Activated CD4-positive, CD25-positive, alpha-beta regulatory T cell treated with anti-CD3 and anti-CD28 coated beads, Interleukin-2, amount 50 U/mL, for 16 hours (primary cell): ENCODE measurements at regions not wholly inside any gene's neighbourhood (a gene's known extent, or its start where the extent isn't known, plus 50 kb on each side); places are given as distances from the start of the nearest gene placed in this dataset.

ENCODE experiments used
- DNase-seq: peaks from one replicate; pipeline ENCODE4 v3.0.0-alpha.2; 2020; ENCODE audit warnings: low read depth, low spot score

GRCh38 chr10:83871187-83872081, 267.9 kb upstream of the GHITM start:
- DNase-seq = peak; percentile 12

GRCh38 chr10:83880252-83880791, 259.0 kb upstream of the GHITM start:
- DNase-seq = no peak

- DNase-seq = no peak
Observed at GRCh38 chr10:83881661-83882060, 257.6 kb upstream of the GHITM start.

DNA sequence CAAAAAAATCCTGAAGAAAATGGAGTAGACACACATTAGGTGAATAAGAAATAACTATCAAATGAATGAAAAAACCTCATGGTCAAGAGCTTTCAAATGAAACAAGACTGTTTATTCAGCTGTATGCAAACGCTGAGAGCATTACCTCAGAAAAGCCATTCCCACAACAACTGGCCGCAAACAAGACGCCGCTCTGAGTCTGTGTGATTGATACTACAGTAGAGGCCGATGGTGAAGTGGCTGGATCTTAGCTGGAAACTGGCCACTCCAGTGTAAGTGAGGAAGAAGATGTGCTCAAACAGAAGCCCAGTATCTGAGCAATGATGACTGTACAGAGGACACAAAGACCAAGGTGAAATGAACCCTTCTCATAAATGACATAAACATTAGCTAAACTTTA, 252.4 kb upstream of the GHITM start:
- no peak for DNase-seq

DNA sequence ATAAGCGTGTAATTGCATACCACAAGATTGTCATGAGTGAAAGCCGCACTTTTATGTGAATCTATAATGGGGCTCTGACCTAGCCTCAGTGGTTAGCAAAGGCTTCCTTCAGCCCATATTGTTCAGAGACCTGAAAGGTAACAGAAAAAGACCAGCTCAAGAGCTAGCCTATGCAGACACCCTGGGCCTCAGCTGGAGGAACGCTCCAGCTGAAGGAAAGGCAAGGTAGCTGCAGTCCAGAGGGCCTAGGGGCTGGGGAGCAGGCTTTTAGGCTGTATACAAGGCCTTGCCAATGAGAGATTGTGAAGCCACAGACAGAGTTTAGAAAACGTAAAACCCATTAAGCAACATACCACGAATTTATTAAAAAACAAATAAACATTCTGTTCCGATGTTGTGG, 246.6 kb upstream of the GHITM start:
- DNase-seq = no peak

DNA sequence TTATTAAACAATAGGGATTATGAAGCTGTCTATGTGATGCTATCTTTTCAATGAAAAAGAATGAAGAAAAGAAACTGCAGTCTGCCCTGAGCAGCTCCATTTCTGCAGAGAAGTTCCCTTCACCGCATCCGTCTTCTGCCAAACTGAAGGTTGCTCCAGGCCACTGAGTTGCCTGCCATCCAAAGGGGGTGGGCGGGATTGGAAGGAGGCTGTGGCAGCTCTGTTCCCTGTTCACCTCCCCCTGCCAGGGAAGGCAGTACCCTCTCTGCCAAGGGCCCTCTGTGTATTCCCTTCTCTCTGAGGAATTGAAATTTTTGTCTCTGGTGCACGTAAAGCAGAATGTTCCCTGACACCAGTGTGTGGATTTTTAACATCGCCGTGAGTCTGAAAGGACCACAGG, 243.1 kb upstream of the GHITM start:
- no peak for DNase-seq

DNA sequence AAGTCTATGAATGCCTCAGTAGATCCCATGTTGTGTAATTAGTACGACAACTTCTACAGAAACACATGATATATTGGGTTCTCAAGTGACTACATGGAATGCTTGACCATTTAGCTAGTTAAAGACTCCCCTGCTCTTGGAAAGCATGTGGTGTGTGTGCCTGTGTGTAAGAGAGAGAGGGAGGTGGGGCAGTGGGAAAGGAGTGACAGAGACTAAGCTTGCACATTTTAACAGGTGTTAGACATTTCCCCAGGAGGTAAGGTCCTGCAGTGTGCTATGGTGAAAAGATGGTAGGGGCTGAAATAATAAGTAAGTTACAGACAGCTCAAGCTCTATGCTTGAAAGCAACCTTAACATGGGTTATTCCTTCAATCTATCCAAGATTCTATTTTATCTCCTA, 241.7 kb upstream of the GHITM start:
- DNase-seq = no peak

DNA sequence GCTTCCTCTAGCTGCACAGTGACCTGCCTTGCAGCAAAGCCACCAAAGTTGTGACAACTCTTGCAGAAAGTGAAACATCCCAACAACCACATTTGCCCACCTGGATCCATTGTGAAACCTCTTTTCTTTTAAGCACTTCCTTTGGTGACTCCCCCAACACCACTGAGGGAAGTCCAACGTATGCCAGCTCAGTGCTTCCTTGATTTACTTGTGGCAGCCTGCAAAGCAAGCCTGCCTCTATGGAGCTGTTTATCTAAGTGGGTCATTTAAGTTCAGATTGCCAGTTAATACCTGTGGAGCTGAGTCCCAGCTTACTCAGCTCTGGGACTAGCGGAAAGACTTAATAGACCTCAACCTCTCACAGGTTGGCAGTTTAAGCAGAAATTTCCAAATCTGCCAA, 230.8 kb upstream of the GHITM start:
- DNase-seq = no peak

GRCh38 chr10:83909001-83909400, 230.3 kb upstream of the GHITM start:
- DNase-seq = no peak

- DNase-seq = no peak
Observed at GRCh38 chr10:83915801-83916200, 223.5 kb upstream of the GHITM start.

DNA sequence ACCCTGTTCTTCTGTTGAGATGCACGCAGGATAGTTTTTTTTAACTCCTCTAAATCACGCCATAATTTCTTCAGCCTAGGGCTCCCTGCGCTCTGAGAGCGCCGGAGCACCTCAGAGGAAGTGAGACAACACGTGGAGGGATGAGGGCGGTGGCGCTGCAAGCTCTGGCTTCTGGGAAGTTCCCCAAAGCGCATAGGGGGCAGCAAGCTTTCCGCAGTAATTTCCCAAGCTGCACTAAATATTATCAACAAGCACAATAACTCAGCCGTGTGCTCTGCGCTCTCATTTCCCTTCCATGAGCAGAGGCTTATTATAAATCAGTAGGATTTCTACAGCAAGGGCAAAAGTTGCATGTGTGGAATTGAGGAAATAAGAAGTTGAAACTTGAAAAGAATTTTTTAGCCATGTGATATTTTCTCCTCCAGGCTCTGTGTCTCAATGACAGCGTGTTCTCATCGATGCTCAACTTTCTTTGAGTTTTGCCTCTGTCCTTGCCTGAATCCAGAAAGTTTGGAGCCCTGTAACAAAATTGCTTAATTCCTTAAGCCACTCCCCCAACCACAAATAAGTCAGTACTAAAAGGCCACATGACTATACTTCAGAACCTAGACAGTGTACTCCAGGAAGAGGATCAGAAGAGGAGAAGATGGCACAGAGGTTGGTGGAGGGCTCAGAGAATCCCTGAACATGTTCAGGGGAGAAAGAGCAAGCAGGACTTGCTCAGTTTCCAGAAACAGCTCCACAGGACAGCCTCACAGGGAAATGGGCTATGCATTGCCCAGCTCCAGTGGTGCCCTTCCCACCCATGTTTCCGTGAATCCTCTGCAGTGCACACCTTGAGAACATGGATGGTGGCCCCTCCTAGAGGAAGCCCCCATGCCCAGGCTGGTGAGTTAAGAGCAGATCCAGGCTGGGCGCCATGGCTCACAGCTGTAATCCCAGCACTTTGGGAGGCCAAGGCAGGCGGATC, 221.5 kb upstream of the GHITM start:
- no peak for DNase-seq

DNA sequence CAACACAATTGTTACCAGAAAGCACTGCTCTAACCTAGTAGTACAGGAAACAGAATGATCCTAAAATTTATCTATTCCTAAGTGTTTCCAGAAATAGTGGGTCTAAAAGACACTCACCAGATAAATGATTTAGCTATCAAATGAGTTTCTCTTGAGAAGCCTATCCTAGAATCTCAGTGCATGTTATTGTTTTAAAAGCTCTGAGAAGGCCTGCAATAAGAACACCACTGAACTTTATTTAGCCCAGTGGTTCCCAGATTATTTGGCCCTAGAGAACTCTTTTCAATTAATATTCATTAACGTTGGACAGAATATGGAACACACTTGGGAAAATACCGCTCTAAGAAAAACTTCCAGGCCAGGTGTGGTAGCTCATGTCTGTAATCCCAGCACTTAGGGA, 220.1 kb upstream of the GHITM start:
- no peak for DNase-seq

- DNase-seq = no peak
Observed at GRCh38 chr10:83921984-83922860, 217.1 kb upstream of the GHITM start.

GRCh38 chr10:83925133-83925532, 214.2 kb upstream of the GHITM start:
- DNase-seq = no peak

GRCh38 chr10:83926606-83927005, 212.7 kb upstream of the GHITM start:
- DNase-seq = no peak

DNA sequence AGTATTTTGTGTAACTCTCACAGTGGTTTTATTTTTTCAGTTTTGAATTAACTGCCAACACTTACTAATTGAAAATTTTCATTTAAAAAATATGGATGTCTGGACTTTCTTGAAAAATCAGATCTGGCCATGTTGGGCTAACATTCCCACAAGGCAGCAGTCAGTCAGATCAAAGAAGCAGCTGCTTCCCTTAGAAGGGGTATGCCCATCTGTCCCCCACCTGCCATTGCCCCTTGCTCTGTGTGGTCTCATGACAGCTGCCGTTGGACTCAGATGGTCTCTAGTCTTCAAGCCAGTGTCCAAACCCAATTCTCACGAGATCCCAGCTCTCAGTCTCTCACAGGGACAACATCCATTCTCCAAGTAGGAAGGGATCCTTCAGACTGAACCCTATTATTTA, 212.1 kb upstream of the GHITM start:
- DNase-seq = no peak

GRCh38 chr10:83929399-83929798, 209.9 kb upstream of the GHITM start:
- no peak for DNase-seq

GRCh38 chr10:83931669-83932068, 207.6 kb upstream of the GHITM start:
- no peak for DNase-seq

DNA sequence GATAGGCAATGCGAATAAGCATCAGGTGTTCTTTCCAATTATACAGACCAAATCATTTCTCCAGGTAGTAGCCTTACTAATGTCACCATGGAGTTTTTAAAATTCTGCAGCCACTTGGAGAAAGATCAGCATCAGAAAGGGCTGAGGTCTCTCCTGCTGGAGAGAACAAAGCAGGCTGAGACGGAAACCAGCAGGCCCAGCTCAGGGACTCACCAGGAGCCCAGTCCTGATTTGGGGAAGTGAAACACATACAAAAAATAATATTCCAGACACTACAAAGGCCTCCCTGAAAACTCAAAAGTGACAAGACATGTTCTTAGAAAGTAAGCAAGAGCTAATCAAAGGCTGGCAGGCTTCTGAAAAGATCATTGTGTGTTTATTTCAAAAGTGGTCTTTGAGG, 207.1 kb upstream of the GHITM start:
- no peak for DNase-seq

DNA sequence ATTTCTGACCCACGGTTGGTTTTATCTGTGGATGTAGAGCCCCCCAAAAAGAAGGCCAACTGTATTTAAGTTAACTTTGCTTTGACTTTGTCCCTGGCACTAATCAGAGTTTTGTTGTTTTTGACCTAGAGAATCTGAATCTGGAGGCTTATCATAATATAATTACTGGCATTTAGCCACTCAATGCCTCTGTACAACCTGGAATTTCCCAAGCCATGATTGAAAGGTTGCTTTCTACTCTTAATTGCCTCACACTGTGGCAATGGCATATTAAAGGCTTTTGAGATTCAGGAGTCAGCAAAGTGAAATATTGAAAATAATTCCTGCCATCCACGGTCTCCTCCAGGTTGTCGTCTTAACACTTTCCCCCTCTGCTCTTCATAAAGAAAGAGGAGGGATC, 205.2 kb upstream of the GHITM start:
- no peak for DNase-seq

- no peak for DNase-seq
Observed at GRCh38 chr10:83934641-83935338, 204.5 kb upstream of the GHITM start.
